Esophagus muscularis mucosa (tissue), 4 donors: ENCODE measurements at regions not wholly inside any gene's neighbourhood (a gene's known extent, or its start where the extent isn't known, plus 50 kb on each side); places are given as distances from the start of the nearest gene placed in this dataset.

Experiments used
- DNase-seq: peaks from one replicate; pipeline ENCODE4 v3.0.0-alpha.2; 2017; ENCODE audit errors: extremely low spot score
- H3K27ac ChIP-seq, 4 donors: fragments of 200-600 bp; sonication (generic); replicated peaks in 1 of 4; 1 replicate in 3 of 4; 2 replicates in 1 of 4; pipeline ENCODE4 v1.5.1; 2016 to 2019; ENCODE audit warnings: mild to moderate bottlenecking in 1 of 4
- H3K27me3 ChIP-seq, 4 donors: fragments of 200-600 bp; sonication (generic); one replicate each; pipeline versions ENCODE4 v1.5.1 to v1.6.0; 2016 to 2019
- H3K36me3 ChIP-seq, 4 donors: fragments of 200-600 bp; sonication (generic); one replicate each; pipeline ENCODE4 v1.5.1; 2016 to 2019
- H3K4me1 ChIP-seq, 4 donors: fragments of 200-600 bp; sonication (generic); one replicate each; pipeline ENCODE4 v1.5.1; 2016 to 2019
- H3K4me3 ChIP-seq, 4 donors: fragments of 200-600 bp; sonication (generic); 1 replicate in 2 of 4; 2 replicates in 2 of 4; pipeline ENCODE4 v1.5.1; 2016 to 2019; ENCODE audit warnings: mild to moderate bottlenecking in 4 of 4, moderate library complexity in 1 of 4
- H3K9me3 ChIP-seq, 4 donors: fragments of 200-600 bp; sonication (generic); 1 replicate in 3 of 4; 2 replicates in 1 of 4; pipeline ENCODE4 v1.5.1; 2016 to 2019
- CTCF ChIP-seq, 3 experiments: fragments of 200-600 bp in 2 of 3; fragments of 450-650 bp in 1 of 3; sonication (generic) in 2 of 3; IDR thresholded peaks; one replicate each; pipeline ENCODE4 v1.5.1; 2017 to 2019; ENCODE audit warnings: antibody characterized with exemption in 3 of 3, mild to moderate bottlenecking in 2 of 3, moderate library complexity in 1 of 3
- EP300 ChIP-seq: sonication (generic); formaldehyde crosslinking; IDR thresholded peaks from one replicate; pipeline ENCODE4 v1.6.1; 2017; ENCODE audit warnings: antibody characterized with exemption
- POLR2A ChIP-seq: fragments of 450-650 bp; IDR thresholded peaks from one replicate; pipeline ENCODE4 v1.6.1; 2017; ENCODE audit warnings: antibody characterized with exemption, moderate library complexity, mild to moderate bottlenecking, low read depth
- POLR2AphosphoS5 ChIP-seq, 2 donors: sonication (generic); formaldehyde crosslinking; IDR thresholded peaks; one replicate each; pipeline ENCODE4 v1.6.1; 2017; ENCODE audit warnings: antibody characterized with exemption in 2 of 2
- WGBS: methylation state at CpG from one replicate; pipeline ENCODE4 v1.1.5; 2018; 5-methylcytosine and 5-hydroxymethylcytosine counted together
- intact Hi-C: fragments of 100-400 bp; cut with DNase I; formaldehyde crosslinking; loops from one replicate; pipeline ENCODE4 v1.15.1; 2023

- H3K4me3 ChIP-seq: no peak overlapping the region
- H3K27ac ChIP-seq: no peak overlapping the region
- no peaks in the 10 kb centered on the region for H3K27me3 ChIP-seq
- intact Hi-C loops: no loop called here
- no peaks in the 10 kb centered on the region for H3K9me3 ChIP-seq
- 62% methylated on average over 5 of the region's 5 CpGs for WGBS
- H3K4me1 ChIP-seq: no peaks in the 10 kb centered on the region
- peak; percentile 79 for DNase-seq
- TF ChIP-seq CTCF (IDR thresholded peaks at IDR 0.05) (no peak), POLR2A (no peak), EP300 (no peak), POLR2AphosphoS5 (IDR thresholded peaks at IDR 0.05) (no peak)
- no peaks in the 10 kb centered on the region for H3K36me3 ChIP-seq
Observed at GRCh38 chr9:99605016-99605743, 216.5 kb upstream of the NR4A3 start.

GRCh38 chr9:99606296-99606695, 215.4 kb upstream of the NR4A3 start:
- intact Hi-C loops: no loop called here
- H3K9me3 ChIP-seq: no peaks in the 10 kb centered on the region
- H3K27ac ChIP-seq: no peak overlapping the region
- peak; percentile 66 for DNase-seq
- no peaks in the 10 kb centered on the region for H3K27me3 ChIP-seq
- no peak overlapping the region for H3K4me3 ChIP-seq
- H3K36me3 ChIP-seq: no peaks in the 10 kb centered on the region
- 95% methylated on average over 2 of the region's 2 CpGs for WGBS
- no peaks in the 10 kb centered on the region for H3K4me1 ChIP-seq
- TF ChIP-seq POLR2AphosphoS5 (IDR thresholded peaks at IDR 0.05): no peak
- no peak for TF ChIP-seq CTCF (IDR thresholded peaks at IDR 0.05)
- TF ChIP-seq POLR2A: no peak
- TF ChIP-seq EP300: no peak

GRCh38 chr9:99606957-99607356, 214.7 kb upstream of the NR4A3 start:
- no peak overlapping the region for H3K27ac ChIP-seq
- TF ChIP-seq EP300 (no peak), POLR2AphosphoS5 (IDR thresholded peaks at IDR 0.05) (no peak), POLR2A (no peak), CTCF (IDR thresholded peaks at IDR 0.05) (no peak)
- no peaks in the 10 kb centered on the region for H3K27me3 ChIP-seq
- no peaks in the 10 kb centered on the region for H3K9me3 ChIP-seq
- WGBS: 49% methylated on average over 4 of the region's 4 CpGs
- DNase-seq: no peak
- H3K36me3 ChIP-seq: no peaks in the 10 kb centered on the region
- no peaks in the 10 kb centered on the region for H3K4me1 ChIP-seq
- intact Hi-C loops: no loop called here
- no peak overlapping the region for H3K4me3 ChIP-seq

- H3K9me3 ChIP-seq: no peaks in the 10 kb centered on the region
Observed at GRCh38 chr9:99607842-99608448, 213.7 kb upstream of the NR4A3 start.

More at GRCh38 chr9:99607842-99608448, 213.7 kb upstream of the NR4A3 start:
- Histone ChIP-seq H3K4me3 (no peak overlapping the region), H3K4me1 (no peaks in the 10 kb centered on the region), H3K36me3 (no peaks in the 10 kb centered on the region), H3K27ac (no peak overlapping the region), H3K27me3 (no peaks in the 10 kb centered on the region)
- TF ChIP-seq CTCF (IDR thresholded peaks at IDR 0.05): no peak
- no peak for TF ChIP-seq EP300
- no peak for TF ChIP-seq POLR2A
- TF ChIP-seq POLR2AphosphoS5 (IDR thresholded peaks at IDR 0.05): no peak
- intact Hi-C loops: no loop called here
- DNase-seq: peak; percentile 78
- 90% methylated on average over 1 of the region's 1 CpG for WGBS
